ENCODE measurements at regions not wholly inside any gene's neighbourhood (a gene's known extent, or its start where the extent isn't known, plus 50 kb on each side); places are given as distances from the start of the nearest gene placed in this dataset.

- H3K9me3 ChIP-seq: no peaks in the 10 kb centered on the region
- no peak for DNase-seq
- intact Hi-C loops (cut with DNase I): no loop called here
- no peaks in the 10 kb centered on the region for H3K36me3 ChIP-seq
- H3K27me3 ChIP-seq: no peaks in the 10 kb centered on the region
- TF ChIP-seq EP300 (IDR thresholded peaks at IDR 0.05) (no peak), POLR2AphosphoS5 (IDR thresholded peaks at IDR 0.05) (peak in 2 of 4 donors; percentile 23 to 39)
- H3K27ac ChIP-seq: no peak overlapping the region
- no peak overlapping the region for H3K4me3 ChIP-seq
- peaks cover 0 to 32% (median 19%) of the 10 kb centered on the region in 4 donors for H3K4me1 ChIP-seq
- WGBS, 2 donors: 65 to 68% methylated on average over 6 of the region's 6 CpGs
Observed at GRCh38 chr7:136056651-136057231, 79.6 kb upstream of the MTPN start.

GRCh38 chr7:136055266-136055665 lies 78.1 kb upstream of the MTPN start:
- H3K36me3 ChIP-seq: no peaks in the 10 kb centered on the region
- 59 to 81% methylated on average over 2 of the region's 2 CpGs for WGBS, 2 donors
- no peak overlapping the region for H3K27ac ChIP-seq
- DNase-seq: no peak
- intact Hi-C loops (cut with DNase I): no loop called here
- H3K4me3 ChIP-seq: no peak overlapping the region
- H3K4me1 ChIP-seq: peaks cover 0 to 36% (median 22%) of the 10 kb centered on the region in 4 donors
- no peak for TF ChIP-seq POLR2A (IDR thresholded peaks at IDR 0.05)
- TF ChIP-seq POLR2AphosphoS5 (IDR thresholded peaks at IDR 0.05): no peak
- no peak for TF ChIP-seq CTCF (IDR thresholded peaks at IDR 0.05)
- TF ChIP-seq EP300 (IDR thresholded peaks at IDR 0.05): no peak
- H3K27me3 ChIP-seq: no peaks in the 10 kb centered on the region
- no peaks in the 10 kb centered on the region for H3K9me3 ChIP-seq

GRCh38 chr7:136053689-136054485 lies 76.7 kb upstream of the MTPN start:
- WGBS, 2 donors: 90 to 92% methylated on average over 6 of the region's 6 CpGs
- H3K4me3 ChIP-seq: no peak overlapping the region
- H3K27me3 ChIP-seq: no peaks in the 10 kb centered on the region
- H3K27ac ChIP-seq: peak overlapping the region in 1 of 4 donors; percentile 9
- intact Hi-C loops (cut with DNase I): no loop called here
- DNase-seq: no peak
- no peaks in the 10 kb centered on the region for H3K36me3 ChIP-seq
- TF ChIP-seq POLR2AphosphoS5 (IDR thresholded peaks at IDR 0.05): no peak
- TF ChIP-seq EP300 (IDR thresholded peaks at IDR 0.05): no peak
- no peak for TF ChIP-seq POLR2A (IDR thresholded peaks at IDR 0.05)
- no peak for TF ChIP-seq CTCF (IDR thresholded peaks at IDR 0.05)
- H3K4me1 ChIP-seq: peaks cover 0 to 42% (median 30%) of the 10 kb centered on the region in 4 donors
- H3K9me3 ChIP-seq: no peaks in the 10 kb centered on the region

- peaks cover 0 to 25% (median 14%) of the 10 kb centered on the region in 4 donors for H3K4me1 ChIP-seq
- 90 to 93% methylated on average over 6 of the region's 6 CpGs for WGBS, 2 donors
- DNase-seq: no peak
- H3K27ac ChIP-seq: peak overlapping the region in 3 of 4 donors; percentile 40 to 65 (median 59)
- no peaks in the 10 kb centered on the region for H3K36me3 ChIP-seq
- H3K27me3 ChIP-seq: no peaks in the 10 kb centered on the region
- H3K9me3 ChIP-seq: peaks cover 0 to 4% (median 0%) of the 10 kb centered on the region in 4 donors
- intact Hi-C loops (cut with DNase I): no loop called here
- H3K4me3 ChIP-seq: no peak overlapping the region
- TF ChIP-seq CTCF (IDR thresholded peaks at IDR 0.05) (no peak), POLR2AphosphoS5 (IDR thresholded peaks at IDR 0.05) (no peak)
Observed at GRCh38 chr7:136051203-136051928, 74.2 kb upstream of the MTPN start.

GRCh38 chr7:136050462-136050847 lies 73.3 kb upstream of the MTPN start:
- DNase-seq: no peak
- peaks cover 0 to 4% (median 0%) of the 10 kb centered on the region in 4 donors for H3K9me3 ChIP-seq
- H3K27me3 ChIP-seq: no peaks in the 10 kb centered on the region
- H3K4me1 ChIP-seq: peaks cover 0 to 34% (median 21%) of the 10 kb centered on the region in 4 donors
- H3K4me3 ChIP-seq: no peak overlapping the region
- no peaks in the 10 kb centered on the region for H3K36me3 ChIP-seq
- TF ChIP-seq CTCF (IDR thresholded peaks at IDR 0.05): no peak
- TF ChIP-seq EP300 (IDR thresholded peaks at IDR 0.05): no peak
- TF ChIP-seq POLR2A (IDR thresholded peaks at IDR 0.05): no peak
- TF ChIP-seq POLR2AphosphoS5 (IDR thresholded peaks at IDR 0.05): no peak
- WGBS, 2 donors: 83 to 90% methylated on average over 7 of the region's 7 CpGs
- peak overlapping the region in 3 of 4 donors; percentile 40 to 65 (median 59) for H3K27ac ChIP-seq
- intact Hi-C loops (cut with DNase I): no loop called here

Measured in sigmoid colon (tissue), 6 donors.